CD4-positive, alpha-beta T cell (primary cell): ENCODE measurements at regions not wholly inside any gene's neighbourhood (a gene's known extent, or its start where the extent isn't known, plus 50 kb on each side); places are given as distances from the start of the nearest gene placed in this dataset.

Experiments used
- ATAC-seq: fragments of 200-7000 bp; cut with Tn5 transposase; one replicate; pipeline ENCODE4 v1.10.0; 2022; ENCODE audit warnings: mild to moderate bottlenecking; ENCODE audit not compliant: poor library complexity
- CTCF ChIA-PET: fragments of 350-600 bp; sonication (Branson Sonifier 250); formaldehyde crosslinking; loops from one replicate; lab custom pipeline; 2021; ENCODE audit warnings: antibody characterized with exemption, inconsistent platforms; lab: Charles Lee
- POLR2A ChIA-PET: fragments of 350-600 bp; sonication (Branson Sonifier 250); formaldehyde crosslinking; loops from one replicate; lab custom pipeline; 2021; ENCODE audit warnings: antibody characterized with exemption, inconsistent platforms; lab: Charles Lee
- DNase-seq, 14 experiments: peaks; one replicate each; pipeline ENCODE4 v3.0.0-alpha.2; 2013 to 2020; ENCODE audit warnings: mixed read lengths in 2 of 14
- H3K27ac ChIP-seq, 2 donors: one replicate each; pipeline versions ENCODE4 v1.5.1 to v1.7.0; 2013; ENCODE audit warnings: low read length in 2 of 2, low read depth in 1 of 2, mild to moderate bottlenecking in 1 of 2
- H3K27me3 ChIP-seq, 2 experiments: 1 replicate in 1 of 2; 2 replicates in 1 of 2; pipeline versions ENCODE4 v1.6.1 to v1.7.0; 2013; ENCODE audit warnings: low read length in 2 of 2, control low read depth in 1 of 2, mild to moderate bottlenecking in 1 of 2, moderate library complexity in 1 of 2; ENCODE audit not compliant: insufficient read depth in 2 of 2, control insufficient read depth in 1 of 2
- H3K36me3 ChIP-seq: one replicate; pipeline ENCODE4 v1.6.1; 2013; ENCODE audit warnings: low read length, control low read depth; ENCODE audit not compliant: insufficient read depth
- H3K4me1 ChIP-seq: one replicate; pipeline ENCODE4 v1.6.1; 2013; ENCODE audit warnings: low read length, control low read depth; ENCODE audit not compliant: insufficient read depth
- H3K4me3 ChIP-seq: one replicate; pipeline ENCODE4 v1.5.1; 2013; ENCODE audit warnings: mild to moderate bottlenecking, low read length, moderate library complexity
- H3K9me3 ChIP-seq, 2 experiments: 1 replicate in 1 of 2; 2 replicates in 1 of 2; pipeline versions ENCODE4 v1.6.1 to v1.7.0; 2013; ENCODE audit warnings: low read length in 2 of 2, mild to moderate bottlenecking in 2 of 2, control low read depth in 1 of 2, moderate library complexity in 1 of 2; ENCODE audit not compliant: control insufficient read depth in 1 of 2, insufficient read depth in 1 of 2
- H3K27ac Mint-ChIP-seq: one replicate; pipeline ENCODE4 v1.8.0; 2020; ENCODE audit warnings: mixed read lengths
- H3K27me3 Mint-ChIP-seq: one replicate; pipeline ENCODE4 v1.8.0; 2021; ENCODE audit warnings: mixed read lengths
- H3K36me3 Mint-ChIP-seq: one replicate; pipeline ENCODE4 v1.8.0; 2021; ENCODE audit warnings: low read depth, mixed read lengths
- H3K4me1 Mint-ChIP-seq: one replicate; pipeline ENCODE4 v1.8.0; 2021; ENCODE audit warnings: low read depth, mixed read lengths
- H3K4me3 Mint-ChIP-seq: one replicate; pipeline ENCODE4 v1.8.0; 2020; ENCODE audit warnings: mild to moderate bottlenecking, mixed read lengths
- H3K9me3 Mint-ChIP-seq: one replicate; pipeline ENCODE4 v1.8.0; 2020; ENCODE audit warnings: mixed read lengths
- intact Hi-C, 2 experiments: fragments of 100-400 bp; cut with DNase I in 1 of 2; cut with micrococcal nuclease in 1 of 2; formaldehyde crosslinking; loops; one replicate each; pipeline versions ENCODE4 v1.15.1 to v1.9.0; 2023 to 2025; cut with DNase I, micrococcal nuclease
- TF ChIP-seq, protein P1 (sequence below): fragments of 200-600 bp; IDR thresholded peaks from one replicate; pipeline ENCODE4 v1.8.0; 2022; ENCODE audit warnings: antibody characterized with exemption, mild to moderate bottlenecking

GRCh38 chr17:6938637-6939036, 57.2 kb upstream of the ALOX12 start:
- Histone ChIP-seq H3K4me1 (peaks cover 9% of the 10 kb centered on the region), H3K4me3 (no peak overlapping the region), H3K9me3 (no peaks in the 10 kb centered on the region), H3K36me3 (no peaks in the 10 kb centered on the region), H3K27me3 (no peaks in the 10 kb centered on the region), H3K27ac (no peak overlapping the region)
- TF ChIP-seq, protein P1, sequence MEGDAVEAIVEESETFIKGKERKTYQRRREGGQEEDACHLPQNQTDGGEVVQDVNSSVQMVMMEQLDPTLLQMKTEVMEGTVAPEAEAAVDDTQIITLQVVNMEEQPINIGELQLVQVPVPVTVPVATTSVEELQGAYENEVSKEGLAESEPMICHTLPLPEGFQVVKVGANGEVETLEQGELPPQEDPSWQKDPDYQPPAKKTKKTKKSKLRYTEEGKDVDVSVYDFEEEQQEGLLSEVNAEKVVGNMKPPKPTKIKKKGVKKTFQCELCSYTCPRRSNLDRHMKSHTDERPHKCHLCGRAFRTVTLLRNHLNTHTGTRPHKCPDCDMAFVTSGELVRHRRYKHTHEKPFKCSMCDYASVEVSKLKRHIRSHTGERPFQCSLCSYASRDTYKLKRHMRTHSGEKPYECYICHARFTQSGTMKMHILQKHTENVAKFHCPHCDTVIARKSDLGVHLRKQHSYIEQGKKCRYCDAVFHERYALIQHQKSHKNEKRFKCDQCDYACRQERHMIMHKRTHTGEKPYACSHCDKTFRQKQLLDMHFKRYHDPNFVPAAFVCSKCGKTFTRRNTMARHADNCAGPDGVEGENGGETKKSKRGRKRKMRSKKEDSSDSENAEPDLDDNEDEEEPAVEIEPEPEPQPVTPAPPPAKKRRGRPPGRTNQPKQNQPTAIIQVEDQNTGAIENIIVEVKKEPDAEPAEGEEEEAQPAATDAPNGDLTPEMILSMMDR, result no peak
- no peak for DNase-seq
- CTCF ChIA-PET, result interaction anchor here (0.7 kb wide), 1 partner anchor 27 kb away, joined by 4 read pairs; no protein-coding TSS in a partner anchor
- Mint-ChIP-seq H3K27me3 (no peaks in the 10 kb centered on the region), H3K27ac (peak overlapping the region; percentile 66), H3K4me1 (peaks cover 16% of the 10 kb centered on the region), H3K36me3 (no peaks in the 10 kb centered on the region), H3K4me3 (peak overlapping the region; percentile 51), H3K9me3 (no peaks in the 10 kb centered on the region)
- intact Hi-C loops, result no loop called here
- POLR2A ChIA-PET, result no interaction called here
- ATAC-seq, result no peak

DNA sequence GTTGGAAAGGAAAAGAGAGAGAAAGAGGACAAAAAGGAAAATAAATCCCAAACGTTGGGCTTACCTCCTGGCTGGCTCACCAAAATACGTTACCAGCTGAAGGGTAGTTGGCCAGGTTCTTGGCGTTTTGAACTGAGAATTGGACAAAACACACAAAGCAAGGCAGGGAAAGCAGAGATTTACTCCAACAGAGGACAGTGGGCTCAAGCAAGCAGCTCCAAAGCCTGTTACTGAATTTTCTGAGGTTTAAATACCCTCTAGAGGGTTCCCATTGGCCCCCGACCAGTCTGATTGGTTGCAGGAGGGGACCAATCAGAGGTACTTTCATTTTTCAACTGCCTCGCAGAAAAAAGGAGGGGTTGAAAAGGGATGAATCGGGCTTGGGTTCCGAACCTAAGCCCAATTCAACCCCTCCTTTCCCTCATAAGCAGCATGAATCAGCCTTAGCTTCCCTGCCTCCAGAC, 55.6 kb upstream of the ALOX12 start:
- Histone ChIP-seq H3K4me1 (peaks cover 9% of the 10 kb centered on the region), H3K36me3 (no peaks in the 10 kb centered on the region), H3K27me3 (no peaks in the 10 kb centered on the region), H3K27ac (no peak overlapping the region), H3K4me3 (peak overlapping the region; percentile 27), H3K9me3 (no peaks in the 10 kb centered on the region)
- ATAC-seq (peak; percentile 46), DNase-seq (peak in 3 of 14 experiments; percentile 11 to 36 (median 25))
- H3K4me3 Mint-ChIP-seq, result peak overlapping the region; percentile 31
- H3K9me3 Mint-ChIP-seq, result no peaks in the 10 kb centered on the region
- no peaks in the 10 kb centered on the region for H3K36me3 Mint-ChIP-seq
- H3K27me3 Mint-ChIP-seq, result no peaks in the 10 kb centered on the region
- TF ChIP-seq, protein P1, result no peak
- H3K27ac Mint-ChIP-seq, result no peak overlapping the region
- CTCF ChIA-PET, result no interaction called here
- H3K4me1 Mint-ChIP-seq, result peaks cover 16% of the 10 kb centered on the region
- POLR2A ChIA-PET, result interaction anchor here (0.6 kb wide), 1 partner anchor 24 kb away, joined by 3 read pairs; no protein-coding TSS in a partner anchor
- intact Hi-C loops, result no loop called here

DNA sequence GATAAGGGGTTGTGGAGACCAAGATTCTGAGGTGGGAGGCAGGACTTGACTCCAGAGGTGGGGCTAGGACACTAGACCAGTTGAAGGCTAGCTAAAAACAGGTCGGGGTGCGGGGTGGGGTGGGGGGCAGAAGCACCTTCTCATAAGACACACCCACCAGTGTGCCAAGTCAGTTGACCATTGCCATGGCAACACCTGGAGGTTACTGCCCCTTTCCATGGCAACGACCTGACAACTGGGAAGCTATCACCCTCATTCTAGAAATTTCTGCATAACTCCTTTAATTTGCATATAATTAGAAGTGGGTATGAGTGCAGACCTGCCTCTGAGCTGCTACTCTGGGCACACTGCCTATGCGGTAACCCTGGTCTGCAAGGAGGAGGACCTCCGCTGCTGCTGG, 53.9 kb upstream of the ALOX12 start:
- H3K4me3 ChIP-seq, result no peak overlapping the region
- no peaks in the 10 kb centered on the region for H3K27me3 ChIP-seq
- Mint-ChIP-seq H3K36me3 (no peaks in the 10 kb centered on the region), H3K9me3 (no peaks in the 10 kb centered on the region), H3K4me3 (no peak overlapping the region), H3K27ac (no peak overlapping the region), H3K4me1 (peaks cover 16% of the 10 kb centered on the region), H3K27me3 (no peaks in the 10 kb centered on the region)
- no peak overlapping the region for H3K27ac ChIP-seq
- DNase-seq (no peak), ATAC-seq (no peak)
- H3K9me3 ChIP-seq, result no peaks in the 10 kb centered on the region
- TF ChIP-seq, protein P1, result no peak
- intact Hi-C loops, result no loop called here
- H3K36me3 ChIP-seq, result no peaks in the 10 kb centered on the region
- ChIA-PET CTCF (no interaction called here), POLR2A (no interaction called here)
- peaks cover 9% of the 10 kb centered on the region for H3K4me1 ChIP-seq
